Neuron (in vitro differentiated cells): ENCODE measurements at regions not wholly inside any gene's neighbourhood (a gene's known extent, or its start where the extent isn't known, plus 50 kb on each side); places are given as distances from the start of the nearest gene placed in this dataset.

Source experiments
- H2AFZ ChIP-seq: one replicate; pipeline ENCODE4 v1.6.1; 2013; ENCODE audit warnings: low read depth, mild to moderate bottlenecking, inconsistent platforms, low read length, moderate library complexity
- H3K27me3 ChIP-seq: one replicate; pipeline ENCODE4 v1.6.1; 2013; ENCODE audit warnings: low read length; ENCODE audit not compliant: insufficient read depth
- H3K36me3 ChIP-seq: one replicate; pipeline ENCODE4 v1.6.1; 2013; ENCODE audit warnings: low read length; ENCODE audit not compliant: insufficient read depth
- H3K4me1 ChIP-seq: one replicate; pipeline ENCODE4 v1.6.1; 2013; ENCODE audit warnings: low read length; ENCODE audit not compliant: insufficient read depth
- H3K4me3 ChIP-seq: 2 replicates; pipeline ENCODE4 v1.5.1; 2013; ENCODE audit warnings: mild to moderate bottlenecking, low read length, moderate library complexity
- H3K9me3 ChIP-seq: one replicate; pipeline ENCODE4 v1.6.1; 2013; ENCODE audit warnings: low read length

- Histone ChIP-seq H3K4me3 (no peak overlapping the region), H3K4me1 (peaks cover 2% of the 10 kb centered on the region), H3K36me3 (no peaks in the 10 kb centered on the region), H2AFZ (no peak overlapping the region), H3K9me3 (no peaks in the 10 kb centered on the region), H3K27me3 (no peaks in the 10 kb centered on the region)
These were observed 405.3 kb downstream of the MBD2 start for GRCh38 chr18:53819174-53819573.

GRCh38 chr18:53817976-53818950, 406.2 kb downstream of the MBD2 start:
- Histone ChIP-seq H3K4me3 (no peak overlapping the region), H2AFZ (no peak overlapping the region), H3K36me3 (no peaks in the 10 kb centered on the region), H3K9me3 (no peaks in the 10 kb centered on the region), H3K27me3 (no peaks in the 10 kb centered on the region), H3K4me1 (peaks cover 2% of the 10 kb centered on the region)

GRCh38 chr18:53800171-53800570, 424.3 kb downstream of the MBD2 start:
- Histone ChIP-seq H3K9me3 (no peaks in the 10 kb centered on the region), H3K4me3 (no peak overlapping the region), H3K36me3 (no peaks in the 10 kb centered on the region), H3K27me3 (no peaks in the 10 kb centered on the region), H3K4me1 (no peaks in the 10 kb centered on the region), H2AFZ (no peak overlapping the region)

GRCh38 chr18:53799134-53799533, 425.3 kb downstream of the MBD2 start:
- Histone ChIP-seq H3K9me3 (no peaks in the 10 kb centered on the region), H3K36me3 (no peaks in the 10 kb centered on the region), H3K4me3 (no peak overlapping the region), H3K4me1 (no peaks in the 10 kb centered on the region), H2AFZ (no peak overlapping the region), H3K27me3 (no peaks in the 10 kb centered on the region)

- no peaks in the 10 kb centered on the region for H3K36me3 ChIP-seq
- H2AFZ ChIP-seq: no peak overlapping the region
- H3K27me3 ChIP-seq: no peaks in the 10 kb centered on the region
- H3K9me3 ChIP-seq: no peaks in the 10 kb centered on the region
- no peak overlapping the region for H3K4me3 ChIP-seq
- no peaks in the 10 kb centered on the region for H3K4me1 ChIP-seq
These were observed 426.0 kb downstream of the MBD2 start for GRCh38 chr18:53798516-53798915.

- Histone ChIP-seq H3K9me3 (no peaks in the 10 kb centered on the region), H3K4me3 (no peak overlapping the region), H3K4me1 (no peaks in the 10 kb centered on the region), H3K27me3 (no peaks in the 10 kb centered on the region), H2AFZ (no peak overlapping the region), H3K36me3 (no peaks in the 10 kb centered on the region)
These were observed 426.4 kb downstream of the MBD2 start for GRCh38 chr18:53797998-53798495.

- no peak overlapping the region for H2AFZ ChIP-seq
- H3K4me1 ChIP-seq: no peaks in the 10 kb centered on the region
- no peaks in the 10 kb centered on the region for H3K36me3 ChIP-seq
- no peaks in the 10 kb centered on the region for H3K9me3 ChIP-seq
- no peak overlapping the region for H3K4me3 ChIP-seq
- no peaks in the 10 kb centered on the region for H3K27me3 ChIP-seq
These were observed 428.3 kb downstream of the MBD2 start for GRCh38 chr18:53796040-53796729.

GRCh38 chr18:53795610-53796009, 428.9 kb downstream of the MBD2 start:
- H3K27me3 ChIP-seq: no peaks in the 10 kb centered on the region
- no peak overlapping the region for H2AFZ ChIP-seq
- no peaks in the 10 kb centered on the region for H3K9me3 ChIP-seq
- no peaks in the 10 kb centered on the region for H3K4me1 ChIP-seq
- H3K36me3 ChIP-seq: no peaks in the 10 kb centered on the region
- H3K4me3 ChIP-seq: no peak overlapping the region

- Histone ChIP-seq H3K27me3 (no peaks in the 10 kb centered on the region), H3K9me3 (no peaks in the 10 kb centered on the region), H3K4me1 (no peaks in the 10 kb centered on the region), H2AFZ (no peak overlapping the region), H3K4me3 (no peak overlapping the region), H3K36me3 (no peaks in the 10 kb centered on the region)
These were observed 429.4 kb downstream of the MBD2 start for GRCh38 chr18:53795061-53795460.

GRCh38 chr18:53792762-53793161, 431.7 kb downstream of the MBD2 start:
- Histone ChIP-seq H3K36me3 (no peaks in the 10 kb centered on the region), H2AFZ (no peak overlapping the region), H3K4me3 (no peak overlapping the region), H3K27me3 (no peaks in the 10 kb centered on the region), H3K4me1 (no peaks in the 10 kb centered on the region), H3K9me3 (no peaks in the 10 kb centered on the region)

GRCh38 chr18:53790786-53791185, 433.7 kb downstream of the MBD2 start:
- Histone ChIP-seq H2AFZ (no peak overlapping the region), H3K4me3 (no peak overlapping the region)

GRCh38 chr18:53789376-53790247, 434.9 kb downstream of the MBD2 start:
- Histone ChIP-seq H3K4me3 (no peak overlapping the region), H2AFZ (no peak overlapping the region), H3K36me3 (no peaks in the 10 kb centered on the region), H3K4me1 (no peaks in the 10 kb centered on the region), H3K27me3 (no peaks in the 10 kb centered on the region), H3K9me3 (no peaks in the 10 kb centered on the region)

More at GRCh38 chr18:53790786-53791185, 433.7 kb downstream of the MBD2 start:
- Histone ChIP-seq H3K27me3 (no peaks in the 10 kb centered on the region), H3K4me1 (no peaks in the 10 kb centered on the region), H3K9me3 (no peaks in the 10 kb centered on the region), H3K36me3 (no peaks in the 10 kb centered on the region)
